HG02981 (cell line): ENCODE measurements at regions not wholly inside any gene's neighbourhood (a gene's known extent, or its start where the extent isn't known, plus 50 kb on each side); places are given as distances from the start of the nearest gene placed in this dataset.

ENCODE experiments used
- ATAC-seq: cut with Tn5 transposase; IDR thresholded peaks from one replicate; pipeline ENCODE4 v1.9.1; 2021; ENCODE audit warnings: mild to moderate bottlenecking, moderate library complexity; ENCODE audit not compliant: unreplicated experiment

DNA sequence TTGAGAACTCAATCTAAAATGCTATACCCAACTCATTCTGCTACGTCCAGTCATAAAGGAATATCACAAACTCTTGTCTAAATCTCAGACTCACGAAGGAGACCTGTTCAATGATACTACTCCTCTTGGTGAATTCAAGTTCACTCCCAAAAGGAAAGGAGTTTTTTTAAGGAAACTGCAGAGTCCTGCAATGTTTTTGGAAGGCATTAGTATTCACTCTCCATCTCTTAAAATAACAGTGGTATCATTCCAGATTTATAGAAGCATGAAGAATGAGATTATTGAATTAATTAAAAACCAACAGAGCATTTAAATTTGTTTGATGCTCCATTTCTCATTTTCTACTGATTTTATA lies 73.4 kb downstream of the FOXD1 start:
- ATAC-seq = no peak

DNA sequence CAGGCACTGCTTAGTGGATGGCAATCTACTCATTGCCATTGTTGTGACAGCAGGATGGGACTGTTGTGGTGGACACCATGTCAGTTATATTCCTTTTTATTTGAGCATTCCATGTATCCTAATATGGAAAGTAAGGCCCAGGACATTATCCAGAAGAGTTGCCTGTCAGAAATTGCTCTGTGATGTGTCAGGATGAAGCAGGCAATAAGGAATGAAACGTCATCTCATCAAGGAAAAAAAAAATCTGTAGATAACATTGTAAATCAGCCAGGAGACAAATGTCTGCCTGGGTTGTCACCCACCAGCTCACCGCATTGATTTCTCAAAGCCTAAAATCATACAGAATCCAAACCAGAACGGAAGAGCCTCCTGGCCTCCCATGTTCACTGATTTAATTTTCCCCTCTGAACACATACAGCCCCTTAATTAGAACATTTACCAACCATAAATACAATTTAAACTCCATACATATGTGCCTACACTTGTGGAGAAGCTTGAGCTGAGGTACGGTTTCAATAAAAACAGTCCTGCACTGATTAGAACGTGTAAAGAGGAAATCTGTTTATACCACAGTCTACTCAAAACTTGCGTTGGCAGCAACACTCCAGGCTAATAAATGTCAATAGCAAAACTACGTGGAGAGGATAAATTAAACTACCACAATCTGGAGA lies 73.9 kb downstream of the FOXD1 start:
- ATAC-seq = no peak

DNA sequence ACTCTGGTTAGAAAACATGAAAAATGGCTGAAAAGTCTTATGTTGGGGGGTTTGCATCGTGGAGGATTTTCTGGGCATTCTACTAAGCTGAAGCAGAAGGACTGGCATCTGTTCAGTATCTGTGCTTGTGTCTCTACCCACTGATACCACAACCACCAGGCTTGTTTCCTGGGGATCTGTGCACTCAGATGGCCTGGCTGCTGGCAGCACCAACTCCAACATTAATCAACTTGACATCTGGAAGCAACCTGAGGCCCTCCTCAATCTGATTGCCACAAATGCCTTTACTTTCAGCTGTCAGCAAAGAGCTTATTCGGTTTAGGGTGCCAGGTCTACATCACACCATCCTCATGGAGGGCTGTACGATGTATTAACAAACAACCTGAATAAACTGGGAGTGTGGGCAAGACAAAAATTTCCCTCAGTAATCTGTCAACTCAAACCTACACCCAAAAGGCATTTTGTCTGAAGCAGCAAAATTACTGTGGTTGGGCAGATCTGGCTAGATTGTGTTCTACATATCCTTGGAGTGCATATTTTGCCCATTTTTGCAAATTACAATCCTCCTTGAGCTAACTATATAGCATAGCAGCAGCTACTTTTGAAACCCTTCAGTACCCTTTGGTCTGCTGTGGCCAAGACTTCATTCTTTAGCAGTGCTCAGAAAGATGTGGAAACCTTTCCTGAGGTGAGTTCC lies 74.6 kb downstream of the FOXD1 start:
- ATAC-seq = no peak

DNA sequence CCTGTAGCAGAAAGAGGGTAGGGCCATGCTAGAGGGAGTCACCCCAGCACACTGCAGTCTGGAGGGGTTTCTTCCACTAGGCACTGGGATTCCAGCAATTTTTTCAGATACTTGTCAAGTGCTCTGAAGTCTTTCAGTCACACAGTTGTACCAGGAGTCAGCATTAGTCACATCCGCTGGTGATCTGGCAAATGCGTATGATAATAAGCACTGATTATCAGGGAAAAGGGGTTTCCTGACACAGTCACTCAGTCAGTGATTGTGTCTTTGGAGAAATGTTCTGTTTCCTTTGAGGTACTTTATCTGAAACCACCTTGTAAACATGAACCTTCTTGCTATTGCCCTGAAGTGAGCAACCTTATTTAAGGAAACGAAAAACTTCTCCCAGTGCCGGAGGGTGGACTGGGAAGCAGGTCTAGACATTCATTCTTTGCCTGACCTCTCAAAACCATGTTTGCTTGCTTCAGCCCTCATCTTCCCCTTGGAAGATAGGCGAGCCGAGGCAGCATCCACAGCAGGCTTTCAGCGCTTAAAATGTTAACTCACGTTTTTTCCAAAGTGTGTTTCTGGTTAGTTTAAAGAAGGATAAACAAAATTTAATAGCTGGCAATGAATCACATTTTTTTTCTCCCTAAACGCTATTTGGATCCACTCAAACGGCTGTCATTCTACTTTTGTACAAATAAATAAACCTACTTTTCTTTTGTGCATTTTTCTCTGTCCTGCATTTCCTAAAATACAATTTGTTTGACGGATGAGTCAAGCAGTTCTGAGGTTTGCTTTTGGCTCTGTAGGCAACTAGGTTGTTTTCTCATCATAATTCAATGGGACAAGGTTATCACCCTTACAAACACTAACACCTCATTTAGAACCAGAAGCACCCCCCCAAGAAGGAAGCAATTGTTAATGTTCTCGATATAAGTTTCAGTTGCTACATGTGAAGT lies 77.7 kb downstream of the FOXD1 start:
- ATAC-seq = no peak

DNA sequence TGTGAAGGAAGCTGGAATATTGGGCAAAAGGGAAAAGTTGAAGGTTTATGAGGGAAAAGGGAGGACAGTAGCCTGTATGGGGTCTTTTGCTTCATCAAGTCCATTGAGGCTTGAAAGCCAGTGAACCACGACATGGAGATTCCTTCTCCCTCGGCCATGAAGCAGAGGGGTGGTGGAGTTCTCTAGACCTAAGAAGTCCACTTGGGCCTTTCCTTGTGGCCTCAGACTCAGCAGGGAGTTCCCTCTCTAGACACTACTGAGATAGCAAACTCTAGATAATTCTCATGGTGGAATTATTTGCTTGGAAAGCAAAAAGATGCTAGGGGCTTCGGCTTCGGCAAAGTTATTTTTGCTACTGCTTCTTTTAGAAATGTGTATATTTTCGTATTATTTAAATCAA lies 78.5 kb downstream of the FOXD1 start:
- no peak for ATAC-seq

DNA sequence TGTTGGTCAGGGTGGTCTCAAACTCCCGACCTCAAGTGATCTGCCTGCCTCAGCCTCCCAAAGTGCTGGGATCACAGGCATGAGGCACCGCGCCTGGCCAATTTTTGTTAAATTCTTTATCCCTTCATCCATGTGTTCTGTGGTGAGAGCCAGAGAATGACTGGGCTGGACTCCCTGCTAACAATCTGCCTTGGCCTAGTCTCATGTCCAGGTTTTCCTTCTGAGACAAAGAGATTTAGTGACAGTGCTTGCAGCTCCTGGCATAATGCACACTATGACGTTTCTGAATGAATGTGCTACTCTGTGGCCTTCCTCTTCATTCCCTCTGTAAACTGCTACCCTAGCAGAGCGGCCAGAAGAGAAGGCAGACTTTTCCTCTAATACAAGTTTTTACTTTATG lies 79.3 kb downstream of the FOXD1 start:
- no peak for ATAC-seq

DNA sequence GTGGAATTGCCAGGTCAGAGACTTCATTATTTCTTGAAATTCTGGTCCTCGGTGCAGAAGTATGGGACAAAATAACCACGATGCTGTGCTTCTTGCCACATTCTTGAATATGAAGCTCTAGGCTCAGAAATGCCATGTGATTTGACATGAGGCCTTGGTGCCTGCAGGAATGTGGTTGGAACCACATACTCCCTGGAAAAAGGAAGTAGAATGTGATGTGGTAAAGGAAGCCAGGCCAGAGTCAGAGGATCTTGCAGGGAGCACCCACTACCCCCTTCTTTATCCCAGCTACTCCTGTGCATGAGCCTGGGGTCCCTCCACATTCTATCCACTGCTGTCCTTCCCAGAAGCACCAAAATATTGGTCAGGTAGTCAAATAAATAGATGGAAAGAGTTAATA lies 80.9 kb downstream of the FOXD1 start:
- no peak for ATAC-seq

DNA sequence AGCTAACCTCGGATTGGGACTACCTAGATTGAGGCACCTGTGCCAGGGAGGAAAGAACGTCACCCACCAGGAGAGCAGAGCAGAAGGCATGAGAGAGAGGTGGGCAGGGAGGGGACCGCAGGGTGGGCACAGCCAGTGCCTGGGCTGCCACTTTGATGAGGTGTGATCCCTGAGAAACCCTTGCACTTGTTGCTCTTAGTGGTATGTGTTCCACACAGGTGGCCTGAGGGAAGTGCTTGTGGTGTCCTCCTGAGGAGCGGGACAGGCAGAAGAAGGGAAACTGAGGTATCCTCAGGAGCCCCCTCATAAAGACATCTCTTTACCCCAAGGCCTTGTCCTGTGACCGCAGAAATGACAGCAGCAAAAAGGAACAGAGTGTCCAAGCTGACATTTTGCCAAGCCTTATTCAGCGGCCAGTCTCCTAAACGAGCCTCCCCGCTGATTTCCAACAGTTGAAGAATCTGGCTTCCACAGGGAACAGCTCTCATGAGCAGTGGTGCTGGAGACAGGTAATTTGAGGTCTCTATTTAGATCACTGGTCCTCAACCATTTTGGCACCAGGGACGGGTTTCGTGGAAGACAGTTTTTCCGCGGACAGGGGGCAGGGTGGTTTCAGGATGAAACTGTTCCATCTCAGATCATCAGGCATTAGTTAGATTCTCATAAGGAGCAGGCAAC lies 82.4 kb downstream of the FOXD1 start:
- ATAC-seq = no peak

DNA sequence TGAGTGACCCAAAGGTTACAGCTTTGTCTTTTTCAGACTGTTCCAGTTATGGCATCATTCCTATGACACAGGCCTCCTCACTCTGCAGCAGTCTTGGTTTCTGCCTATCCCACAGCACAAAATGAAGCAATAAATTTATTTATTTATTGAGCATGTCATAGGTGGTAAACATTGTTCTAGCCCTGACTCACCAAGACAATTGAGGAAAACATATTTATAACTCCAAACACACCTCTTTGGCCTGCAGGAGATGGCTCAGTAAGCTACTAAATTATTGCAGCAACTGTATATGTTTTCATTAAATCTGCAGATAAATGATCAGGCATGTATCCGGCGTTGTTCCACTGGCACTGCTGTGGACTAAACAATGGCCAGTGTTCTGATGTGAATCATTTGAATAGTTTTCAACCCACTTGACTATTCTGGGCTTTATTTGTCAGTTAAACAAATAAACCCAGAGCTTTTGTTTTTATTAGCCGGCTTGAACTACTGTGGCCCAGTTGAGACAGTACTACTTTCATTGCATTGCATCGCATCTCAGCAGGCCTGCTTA lies 83.2 kb downstream of the FOXD1 start:
- ATAC-seq = no peak

DNA sequence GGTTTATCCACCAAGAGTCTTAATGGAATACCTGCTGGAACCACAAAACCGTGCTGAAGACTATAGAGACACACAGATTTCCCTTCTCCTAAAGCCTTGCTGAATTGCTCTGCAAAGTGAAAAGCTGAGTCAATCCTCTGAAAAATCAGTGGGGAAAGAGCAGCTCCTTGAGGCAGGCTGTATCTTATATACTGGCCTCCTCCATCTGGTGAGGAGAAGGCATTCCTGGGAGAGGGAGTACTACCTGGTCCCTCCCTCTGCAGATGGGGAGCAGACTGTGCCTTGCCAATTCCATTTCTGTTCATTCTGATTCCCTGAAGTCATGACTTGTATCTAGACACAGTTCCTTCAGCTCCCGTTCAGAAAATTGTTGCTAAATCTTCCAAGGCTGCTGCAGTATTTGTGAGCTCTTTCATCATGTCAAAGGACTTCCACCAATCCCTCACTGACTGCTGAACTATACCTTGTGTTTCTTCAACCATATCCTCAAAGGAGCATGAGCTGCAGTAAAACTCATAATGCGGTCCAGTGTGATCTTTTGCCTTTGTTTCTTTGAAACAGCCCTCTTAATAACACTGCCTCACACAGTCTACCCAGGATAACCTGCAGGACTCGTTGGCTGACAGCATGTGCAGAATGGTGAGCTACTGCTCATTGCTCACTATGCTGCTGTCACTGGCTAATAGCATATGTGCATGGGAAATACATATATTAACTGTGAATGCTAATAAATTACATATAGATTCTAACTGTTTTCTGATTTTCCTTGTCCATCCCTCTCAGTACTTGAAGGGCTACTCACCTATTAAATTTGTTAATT lies 84.5 kb downstream of the FOXD1 start:
- no peak for ATAC-seq

DNA sequence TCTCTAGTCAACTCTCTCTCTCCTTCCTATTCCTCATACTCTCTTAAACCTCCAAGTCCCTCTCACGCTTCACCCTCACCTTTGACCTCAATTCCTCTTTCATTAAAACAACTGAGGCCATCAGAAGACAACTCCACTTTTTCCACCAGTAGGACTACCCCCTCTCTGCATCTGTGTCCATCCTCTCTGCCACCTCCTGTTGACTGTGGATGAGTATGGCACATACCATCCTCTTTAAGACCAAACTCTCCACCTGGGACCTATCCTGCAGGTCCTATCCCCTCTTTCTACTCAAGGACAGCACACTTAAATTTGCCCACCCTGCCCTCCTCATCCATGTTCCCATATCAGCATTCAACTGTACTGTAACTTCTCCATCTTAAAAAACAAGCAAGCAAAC lies 89.2 kb downstream of the FOXD1 start:
- ATAC-seq = no peak

DNA sequence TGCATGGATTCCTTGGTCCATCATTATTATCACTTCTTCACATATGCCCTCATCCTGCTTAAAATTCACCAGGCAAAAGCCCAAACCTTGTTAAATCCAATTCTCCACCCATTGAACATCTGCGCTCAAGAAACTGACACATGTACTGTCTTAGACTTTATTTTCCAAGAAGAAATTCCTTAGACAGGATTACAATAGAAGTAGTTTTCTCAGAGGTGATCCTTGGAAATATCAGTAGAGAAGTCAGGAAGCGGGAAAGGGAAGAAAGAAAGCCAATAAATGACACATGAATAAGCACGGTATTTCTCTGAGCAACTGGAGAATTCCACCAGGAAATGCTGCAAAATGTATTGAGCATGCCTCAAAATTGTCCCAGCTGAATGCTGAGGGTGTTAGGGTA lies 90.2 kb downstream of the FOXD1 start:
- ATAC-seq = no peak

DNA sequence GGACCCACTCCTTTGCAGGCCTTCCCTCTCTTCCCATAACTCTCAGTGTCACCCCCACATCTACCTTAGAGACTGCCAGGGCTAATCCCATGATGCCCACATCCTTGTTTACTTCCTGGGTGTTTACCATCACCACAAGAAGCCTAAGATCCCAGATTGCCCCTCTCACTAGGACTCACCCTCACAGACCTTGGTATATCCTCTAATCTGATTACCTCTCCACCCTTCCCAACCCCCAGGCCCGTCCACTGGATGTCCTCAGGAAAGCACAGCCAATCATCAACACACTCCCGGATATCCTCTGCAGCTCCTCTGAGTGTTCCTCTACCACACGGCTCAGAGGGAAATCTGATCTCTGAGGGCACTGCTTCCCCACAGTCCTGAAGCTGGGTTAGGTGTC lies 91.0 kb downstream of the FOXD1 start:
- ATAC-seq = no peak

DNA sequence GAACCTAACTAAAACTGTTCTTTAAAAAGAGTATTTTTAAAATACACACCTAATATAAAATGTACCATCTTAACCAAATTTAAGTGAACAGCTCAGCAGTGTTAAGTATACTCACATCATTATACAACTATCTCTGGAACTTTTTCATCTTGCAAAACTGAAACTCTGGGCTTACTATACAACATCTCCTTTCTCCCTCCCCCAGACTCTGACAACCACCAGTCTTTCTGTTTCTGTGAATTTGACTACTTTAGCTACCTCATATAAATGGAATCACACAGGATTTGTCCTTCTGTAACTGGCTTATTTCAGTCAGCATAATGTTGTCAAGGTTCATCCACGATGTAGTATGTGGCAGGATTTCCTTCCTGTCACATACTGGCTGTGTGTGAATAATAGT lies 93.5 kb downstream of the FOXD1 start:
- no peak for ATAC-seq

DNA sequence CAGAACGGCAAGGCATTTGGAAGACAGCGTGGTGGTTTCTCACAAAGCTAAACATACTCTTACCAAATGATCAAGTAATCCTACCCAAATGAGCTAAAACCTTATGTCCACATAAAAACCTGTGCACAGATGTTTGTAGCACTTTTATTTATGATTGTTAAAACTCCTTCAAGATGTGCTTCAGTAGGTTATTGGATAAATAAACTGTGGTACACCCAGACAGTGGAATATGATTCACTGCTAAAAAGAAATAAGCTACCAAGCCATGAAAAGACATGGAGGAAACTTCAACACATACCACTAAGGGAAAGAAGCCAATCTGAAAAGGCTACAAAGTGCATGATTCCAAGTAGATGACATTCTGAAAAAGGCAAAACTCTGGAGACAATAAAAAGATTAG lies 94.2 kb downstream of the FOXD1 start:
- ATAC-seq = no peak

DNA sequence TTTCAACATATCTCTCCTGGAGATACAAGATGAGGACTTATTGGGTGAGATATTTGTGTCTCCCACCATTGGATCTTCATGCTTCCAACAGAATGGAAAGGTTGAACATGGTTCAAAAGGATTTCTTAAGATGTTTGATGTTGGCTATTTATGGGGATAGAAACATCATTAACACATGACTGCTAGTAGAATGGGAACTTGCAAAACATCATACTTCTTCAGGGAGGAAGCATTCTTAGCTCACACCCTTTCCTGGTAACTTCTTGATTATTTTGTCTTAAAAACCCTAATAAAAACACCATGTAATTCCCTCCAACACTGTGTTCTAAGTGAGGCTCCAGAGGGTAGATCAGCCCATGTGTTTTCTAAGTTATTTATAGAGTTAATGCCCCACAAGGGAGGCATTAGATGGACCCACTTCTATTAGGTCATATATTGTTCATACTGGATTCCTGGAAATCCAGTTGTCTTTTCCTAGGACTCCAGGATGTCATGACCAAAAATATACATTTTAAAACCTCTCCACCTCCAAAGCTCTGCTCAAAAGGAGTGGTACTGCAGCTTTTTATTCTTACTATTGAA lies 95.8 kb downstream of the FOXD1 start:
- ATAC-seq = no peak

DNA sequence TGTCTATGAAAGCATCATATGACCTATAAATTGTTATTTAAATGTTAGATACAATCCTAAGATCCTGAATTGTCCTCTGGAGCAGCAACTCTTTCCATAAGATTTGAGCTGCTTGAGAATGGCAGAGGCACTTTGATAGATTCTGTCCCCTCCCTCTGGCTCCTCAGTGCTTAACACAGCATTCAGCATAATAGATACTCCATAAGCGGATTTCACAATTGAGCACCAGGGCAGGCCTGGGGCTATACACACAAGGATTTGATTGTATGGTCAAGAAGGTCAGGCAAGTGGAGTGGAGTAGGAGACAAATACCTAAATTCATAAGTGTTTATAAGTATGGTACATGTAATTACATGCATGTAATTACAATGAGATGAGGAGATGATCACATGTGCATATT lies 96.3 kb downstream of the FOXD1 start:
- no peak for ATAC-seq

DNA sequence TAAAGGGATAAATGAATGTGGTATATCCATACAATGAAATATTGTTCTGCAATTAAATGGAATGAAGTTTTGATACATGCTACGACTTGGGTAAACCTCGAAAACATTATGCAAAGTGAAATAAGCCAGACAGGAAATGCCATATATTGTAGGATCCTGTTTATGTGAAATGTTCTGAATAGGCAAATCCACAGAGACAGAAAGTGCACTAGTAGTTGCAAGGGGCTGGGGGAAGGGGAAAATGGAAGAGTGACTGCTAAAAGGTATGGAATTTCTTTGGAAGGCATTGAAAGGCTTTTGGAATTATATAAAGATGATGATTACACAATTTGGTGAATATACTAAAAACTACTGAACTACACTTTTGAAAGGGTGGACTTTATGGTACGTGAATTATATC lies 97.0 kb downstream of the FOXD1 start:
- no peak for ATAC-seq

DNA sequence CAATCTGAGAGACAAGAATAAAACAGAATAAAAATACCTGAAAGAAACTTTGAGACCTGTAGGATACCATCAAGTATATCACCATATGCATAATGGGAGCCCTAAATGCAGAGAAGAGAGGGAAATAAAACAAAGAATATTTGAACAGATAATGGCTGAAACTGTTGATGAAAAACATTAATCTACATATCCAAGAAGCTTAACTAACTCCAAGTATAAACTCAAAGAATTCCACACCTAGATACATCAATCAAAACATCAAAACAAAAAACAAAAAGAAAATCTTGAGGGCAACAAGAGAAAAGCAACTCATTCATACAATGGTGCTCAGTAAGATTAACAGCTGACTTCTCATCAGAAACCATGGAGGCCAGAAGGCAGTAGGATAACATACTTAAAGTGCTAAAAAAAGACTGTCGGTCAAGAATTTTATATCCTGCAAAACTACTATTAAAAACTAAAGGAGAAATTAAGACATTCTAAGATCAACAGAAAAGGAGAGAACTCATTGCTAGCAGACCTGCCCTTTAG lies 101.6 kb downstream of the FOXD1 start:
- ATAC-seq = no peak

DNA sequence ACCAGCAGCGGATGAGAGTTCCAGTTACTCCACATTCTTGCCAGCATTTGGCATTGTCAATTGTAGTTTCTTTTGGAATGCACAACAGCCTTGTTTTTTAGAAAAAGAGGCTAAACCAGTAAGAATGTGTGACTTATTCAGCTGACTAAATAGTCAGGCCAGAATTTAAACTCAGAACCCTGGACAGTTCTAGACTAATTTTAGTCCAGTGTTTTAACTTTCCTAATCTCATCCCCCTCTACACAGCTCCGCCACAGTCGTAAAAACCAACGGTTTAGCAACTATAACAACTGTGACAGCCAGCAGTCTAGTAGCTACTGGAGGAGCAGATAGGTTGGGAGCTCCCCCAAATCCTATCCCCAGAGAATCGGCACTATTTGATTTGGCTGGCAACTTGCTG lies 103.7 kb downstream of the FOXD1 start:
- ATAC-seq = no peak
